SKM-1 (cell line): ENCODE measurements at regions not wholly inside any gene's neighbourhood (a gene's known extent, or its start where the extent isn't known, plus 50 kb on each side); places are given as distances from the start of the nearest gene placed in this dataset.

ENCODE experiments used
- DNase-seq: peaks from one replicate; lab custom pipeline; 2025; ENCODE audit not compliant: unreplicated experiment; lab: John Stamatoyannopoulos, UW

DNA sequence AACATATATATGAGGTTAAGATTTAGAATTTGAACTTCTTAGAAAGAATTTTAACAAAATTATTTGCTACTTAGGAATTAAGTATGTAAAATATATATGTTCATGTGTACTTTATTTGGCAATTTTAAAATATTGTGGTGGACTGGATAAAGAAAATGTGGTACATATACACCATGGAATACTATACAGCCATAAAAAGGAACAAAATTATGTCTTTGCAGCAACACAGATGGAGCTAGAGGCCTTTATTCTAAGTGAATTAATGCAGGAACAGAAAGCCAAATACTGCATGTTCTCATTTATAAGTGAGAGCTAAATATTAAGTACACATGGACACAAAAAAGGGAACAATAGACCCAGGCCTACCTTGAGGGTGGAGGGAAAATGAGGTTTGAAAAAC, 72.2 kb upstream of the FMN2 start:
- no peak for DNase-seq

- DNase-seq, result no peak
Measured at GRCh38 chr1:240020871-240021270, 70.8 kb upstream of the FMN2 start.

DNA sequence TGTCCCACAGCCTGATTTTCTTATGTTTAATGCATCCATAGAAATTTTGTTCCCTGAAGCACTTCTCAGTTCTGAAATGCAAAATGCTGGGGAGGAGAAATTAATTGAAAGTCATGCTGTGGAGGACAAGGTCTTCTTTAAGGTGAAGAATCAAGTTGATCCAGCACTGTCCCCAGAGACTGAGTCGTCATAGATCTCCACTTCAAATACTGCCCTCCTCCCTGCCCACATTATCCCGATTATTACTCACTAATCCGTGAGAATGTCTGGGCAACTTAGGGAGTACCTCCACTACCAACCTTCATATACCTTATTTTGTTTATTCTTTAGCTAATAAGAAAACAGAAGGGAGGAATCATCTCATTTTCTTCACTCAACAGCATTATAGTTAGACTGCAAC, 70.0 kb upstream of the FMN2 start:
- DNase-seq, result no peak

DNA sequence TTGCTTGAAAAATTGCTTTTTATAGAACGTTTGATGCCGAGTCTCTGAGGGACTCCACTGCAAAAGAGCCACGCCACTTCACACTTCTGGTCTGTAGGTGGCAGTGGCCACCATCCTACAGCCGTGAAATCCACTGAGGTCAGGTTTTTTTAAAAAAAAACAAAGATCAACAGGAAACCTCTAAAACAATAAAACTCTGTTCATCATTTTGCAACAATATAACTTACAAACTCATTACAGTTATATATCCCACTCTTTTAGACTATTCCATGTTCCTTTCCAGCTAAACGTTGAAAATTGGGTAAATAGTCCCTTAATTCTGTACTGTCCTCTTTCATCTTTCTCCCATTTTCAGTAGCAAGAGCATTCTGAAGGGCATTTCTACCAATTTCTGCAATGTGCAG, 64.6 kb upstream of the FMN2 start:
- DNase-seq, result peak; percentile 61

- no peak for DNase-seq
Measured at GRCh38 chr1:240029418-240029817, 62.3 kb upstream of the FMN2 start.

DNA sequence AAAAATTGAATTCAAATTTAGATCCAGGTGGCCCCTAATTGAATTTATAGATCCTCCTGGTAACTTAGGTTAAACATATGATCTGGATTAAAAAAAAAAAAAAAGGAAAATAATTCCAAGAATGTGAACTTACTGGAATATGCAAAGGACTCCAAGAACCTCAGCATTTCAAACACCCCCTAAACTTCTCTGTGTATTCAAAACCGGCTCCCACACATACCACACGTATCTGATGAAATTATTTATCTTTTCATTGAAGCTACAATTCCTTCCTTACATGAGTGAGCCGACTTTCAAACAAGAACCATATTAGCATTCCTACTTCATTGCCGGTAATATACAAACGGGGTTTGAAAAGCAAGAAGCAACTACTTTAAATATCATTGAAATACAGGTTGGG, 61.4 kb upstream of the FMN2 start:
- DNase-seq, result no peak

- no peak for DNase-seq
Measured at GRCh38 chr1:240031009-240031408, 60.7 kb upstream of the FMN2 start.

GRCh38 chr1:240031414-240031813, 60.3 kb upstream of the FMN2 start:
- no peak for DNase-seq

- DNase-seq, result no peak
Measured at GRCh38 chr1:240033406-240033805, 58.3 kb upstream of the FMN2 start.

GRCh38 chr1:240036526-240036925, 55.2 kb upstream of the FMN2 start:
- no peak for DNase-seq
